NOMO-1 treated with DMSO at 0.1 percent for 48 hours (cell line): ENCODE measurements at regions not wholly inside any gene's neighbourhood (a gene's known extent, or its start where the extent isn't known, plus 50 kb on each side); places are given as distances from the start of the nearest gene placed in this dataset.
"Not testable (repeated sequence)": the region's sequence is repeated elsewhere in the genome, so short reads cannot be mapped to it uniquely, and the experiment has no call there.

Experiments used
- DNase-seq: peaks from one replicate; lab custom pipeline; 2025; ENCODE audit not compliant: unreplicated experiment; lab: John Stamatoyannopoulos, UW

GRCh38 chr2:192484903-192485302 lies 290.2 kb upstream of the TMEFF2 start:
- DNase-seq = no peak

- DNase-seq = no peak
Measured at GRCh38 chr2:192480984-192481383, 286.3 kb upstream of the TMEFF2 start.

- DNase-seq = no peak
Measured at GRCh38 chr2:192473331-192473730, 278.6 kb upstream of the TMEFF2 start.

DNA sequence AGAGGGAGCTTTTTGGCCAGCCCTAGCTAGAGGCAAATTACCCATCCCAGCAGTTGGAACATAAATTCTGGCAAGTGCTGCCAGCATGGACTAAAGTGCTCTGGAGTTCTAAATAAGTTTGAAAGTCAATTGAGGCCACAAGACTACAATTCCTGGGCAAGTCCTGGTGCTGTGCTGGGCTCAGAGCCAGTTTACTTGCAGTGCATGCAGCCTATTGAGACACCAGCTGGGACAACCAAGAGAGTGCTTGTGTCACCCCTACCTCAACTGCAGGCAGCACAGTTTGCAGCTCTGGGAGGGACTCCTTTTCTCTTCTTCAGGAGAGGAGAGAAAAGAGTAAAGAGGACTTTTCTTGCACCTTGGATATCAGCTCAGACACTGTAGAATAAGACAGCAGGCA lies 277.2 kb upstream of the TMEFF2 start:
- DNase-seq = no peak

DNA sequence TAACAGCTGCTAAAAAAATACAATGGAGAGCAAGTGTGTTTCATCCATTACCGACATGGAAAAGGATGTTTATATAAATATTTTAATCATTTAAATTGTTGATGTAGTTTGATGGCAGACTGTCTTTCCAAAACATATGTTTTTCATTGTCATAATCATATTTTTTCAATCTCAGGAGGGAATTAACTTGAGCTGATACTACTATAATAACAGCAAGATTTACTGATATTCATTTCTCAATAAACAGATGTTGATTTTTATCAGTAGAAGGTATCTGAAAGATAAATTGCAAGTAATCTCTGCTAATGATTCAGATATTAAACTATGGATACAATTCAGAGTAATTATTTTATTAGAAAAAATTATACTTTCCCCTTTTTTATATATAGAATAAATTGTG lies 274.9 kb upstream of the TMEFF2 start:
- no peak for DNase-seq

DNA sequence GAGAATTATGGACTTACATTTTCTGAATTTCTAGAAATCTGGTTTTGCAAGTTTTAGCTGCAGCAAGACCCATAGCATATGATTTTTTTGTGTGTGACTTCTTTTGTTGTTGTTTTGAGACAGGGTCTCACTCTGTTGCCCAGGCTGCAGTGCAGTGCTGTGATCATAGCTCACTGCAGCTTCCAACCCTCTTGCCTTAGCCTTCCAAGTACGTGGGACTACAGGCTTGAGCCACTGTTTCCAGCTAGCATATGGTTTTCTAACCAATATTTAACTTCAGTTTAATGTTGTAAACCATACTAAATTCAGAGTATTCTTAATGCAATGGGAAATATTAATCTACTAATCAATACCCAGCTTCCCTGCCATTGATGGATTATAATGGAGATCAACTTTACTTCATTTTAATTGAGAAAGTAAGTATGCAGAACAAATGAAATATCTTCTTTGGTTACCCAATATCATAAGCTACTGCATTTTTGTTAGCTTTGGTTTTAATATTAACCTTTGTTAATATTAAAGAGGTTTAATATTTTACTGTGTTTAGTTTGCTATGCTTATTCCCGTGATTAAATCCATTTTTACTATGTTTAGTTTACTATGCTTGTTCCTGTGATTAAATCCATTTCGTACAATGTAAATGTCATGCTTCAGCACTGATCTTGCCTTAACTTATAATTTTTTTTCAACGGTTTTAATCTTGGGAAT lies 273.4 kb upstream of the TMEFF2 start:
- no peak for DNase-seq

DNA sequence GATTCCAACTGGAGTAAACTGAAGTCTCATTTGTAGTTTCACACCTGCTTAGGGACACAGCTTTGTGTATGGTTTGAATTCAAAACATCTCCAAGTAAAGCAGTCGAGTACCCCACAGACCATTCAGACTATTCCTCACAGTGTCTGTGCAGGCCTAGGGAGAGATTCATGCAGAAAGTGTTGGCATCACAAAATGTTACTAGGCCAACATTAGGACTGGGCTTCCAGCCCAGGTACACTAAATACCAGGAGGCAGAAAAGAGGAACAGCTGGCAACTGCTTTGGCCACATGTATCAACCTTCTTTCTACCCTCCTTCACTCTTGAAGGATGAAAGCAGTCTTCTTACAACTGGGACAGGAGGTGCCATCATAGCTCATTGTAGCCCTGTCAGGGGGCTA lies 270.4 kb upstream of the TMEFF2 start:
- DNase-seq = no peak

DNA sequence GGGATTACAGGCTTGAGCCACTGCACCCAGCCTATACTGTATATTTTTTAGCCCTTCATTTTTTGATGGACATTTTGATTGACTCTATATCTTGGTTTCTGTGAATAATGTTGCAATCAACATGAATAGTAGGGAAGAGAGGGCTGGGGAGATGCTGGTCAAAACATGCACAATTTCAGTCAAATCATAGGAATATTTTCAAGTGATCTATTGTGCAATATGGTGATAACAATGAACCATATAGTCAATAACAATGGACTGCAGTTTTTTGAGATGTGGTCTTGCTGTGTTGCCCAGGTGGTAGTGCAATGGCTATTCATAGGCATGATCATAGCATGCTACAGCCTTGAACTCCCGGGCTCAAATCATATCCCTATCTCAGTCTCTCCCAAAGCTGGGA lies 264.7 kb upstream of the TMEFF2 start:
- DNase-seq = no peak

DNA sequence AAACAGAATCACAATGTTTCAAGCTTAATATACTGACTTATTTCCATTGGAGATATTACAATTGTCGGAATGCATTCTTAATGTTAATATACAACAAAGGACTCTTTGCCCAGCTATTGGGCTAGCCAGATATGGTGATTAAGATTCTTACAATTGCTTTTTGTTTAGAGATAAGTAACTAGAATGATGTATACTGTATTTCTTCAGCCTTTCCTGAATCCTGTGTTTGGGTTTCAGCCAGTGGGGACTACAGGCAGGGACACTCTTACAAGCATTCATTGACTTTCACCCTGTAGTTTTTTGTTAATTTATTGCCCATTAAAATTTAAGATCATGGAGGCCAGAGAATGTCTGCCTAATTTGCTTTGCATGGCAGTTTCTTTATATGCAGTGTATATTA lies 254.1 kb upstream of the TMEFF2 start:
- DNase-seq = no peak

DNA sequence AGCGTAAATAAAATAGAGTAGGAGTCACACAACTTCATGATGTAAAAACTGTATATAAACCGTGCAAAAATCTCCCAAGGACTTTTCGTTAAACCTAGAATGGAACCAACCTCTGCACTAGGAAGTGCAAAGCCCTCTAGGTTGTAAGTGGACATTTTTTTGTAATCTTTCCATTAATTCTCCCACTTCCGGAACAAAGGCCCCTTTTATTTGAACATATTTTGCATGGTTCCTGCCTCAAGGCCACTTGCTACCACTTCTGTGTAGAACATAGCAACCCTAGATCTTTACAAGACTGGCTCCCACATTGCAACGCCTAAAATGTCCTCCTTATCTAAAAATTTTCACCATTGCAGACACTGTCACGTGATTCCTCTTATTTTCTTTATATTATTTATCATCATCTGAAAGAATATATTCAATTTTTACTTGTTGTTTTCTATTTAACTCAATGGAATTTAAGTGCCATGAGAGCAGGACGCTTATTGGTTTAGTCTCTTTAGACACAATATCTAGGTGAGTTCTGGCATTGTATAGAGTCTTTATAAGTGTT lies 249.6 kb upstream of the TMEFF2 start:
- DNase-seq = no peak

GRCh38 chr2:192443831-192444230 lies 249.1 kb upstream of the TMEFF2 start:
- DNase-seq = no peak

DNA sequence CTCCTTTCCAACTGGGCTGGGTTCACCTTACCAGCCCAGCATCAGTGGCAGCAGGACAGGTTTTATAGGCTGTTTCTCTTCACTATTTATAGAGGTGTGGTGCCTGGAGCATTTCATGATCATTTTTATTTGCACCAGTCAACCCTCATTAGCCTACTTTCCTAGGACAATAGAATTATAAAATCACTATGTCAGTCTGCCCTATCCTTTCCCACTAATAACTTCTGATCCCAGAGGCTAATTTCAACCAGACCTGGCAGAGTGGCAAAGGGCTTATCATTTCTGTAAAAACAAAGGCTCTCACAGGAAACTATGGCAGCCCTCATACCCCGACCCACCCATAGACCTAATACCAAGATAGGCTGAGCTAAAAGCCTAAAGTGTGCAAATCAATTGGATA lies 243.5 kb upstream of the TMEFF2 start:
- DNase-seq = no peak

DNA sequence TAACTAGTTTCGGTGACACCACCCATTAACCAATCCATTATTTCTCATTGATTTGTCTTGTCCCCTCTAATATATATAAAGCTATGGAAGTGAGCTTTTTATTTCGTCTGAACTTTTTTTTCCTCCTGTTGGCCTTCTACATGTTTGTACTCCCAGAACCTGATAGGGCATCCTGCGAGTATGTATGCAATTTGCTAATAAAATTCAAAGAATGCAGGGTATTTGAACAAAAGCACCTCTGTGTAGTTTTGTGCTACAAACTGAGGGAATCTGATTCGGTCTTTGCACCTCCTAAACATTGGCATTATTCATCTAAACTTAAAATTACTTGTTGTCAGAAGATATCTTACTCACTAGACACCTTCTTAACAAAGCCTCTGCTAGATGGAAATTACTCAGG lies 242.9 kb upstream of the TMEFF2 start:
- DNase-seq = no peak

GRCh38 chr2:192424243-192424642 lies 229.5 kb upstream of the TMEFF2 start:
- no peak for DNase-seq

DNA sequence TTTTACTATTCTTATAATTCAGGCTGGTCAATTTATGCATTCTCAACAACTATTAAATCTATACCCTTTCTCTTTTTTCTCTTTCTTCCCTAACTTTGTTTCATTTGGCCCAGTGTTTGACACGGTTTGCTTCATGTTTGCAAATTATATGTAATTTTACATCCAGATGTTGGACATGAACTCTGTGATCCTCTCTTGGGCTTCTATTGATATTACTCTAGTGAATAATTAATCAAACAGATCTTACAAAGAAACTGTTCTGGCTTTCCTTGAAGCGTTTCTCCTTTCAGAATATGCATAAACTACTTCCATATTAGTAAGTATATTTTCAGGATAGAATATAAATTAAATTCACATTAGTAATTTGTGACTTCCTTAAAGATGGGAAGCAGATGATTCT lies 225.1 kb upstream of the TMEFF2 start:
- no peak for DNase-seq

DNA sequence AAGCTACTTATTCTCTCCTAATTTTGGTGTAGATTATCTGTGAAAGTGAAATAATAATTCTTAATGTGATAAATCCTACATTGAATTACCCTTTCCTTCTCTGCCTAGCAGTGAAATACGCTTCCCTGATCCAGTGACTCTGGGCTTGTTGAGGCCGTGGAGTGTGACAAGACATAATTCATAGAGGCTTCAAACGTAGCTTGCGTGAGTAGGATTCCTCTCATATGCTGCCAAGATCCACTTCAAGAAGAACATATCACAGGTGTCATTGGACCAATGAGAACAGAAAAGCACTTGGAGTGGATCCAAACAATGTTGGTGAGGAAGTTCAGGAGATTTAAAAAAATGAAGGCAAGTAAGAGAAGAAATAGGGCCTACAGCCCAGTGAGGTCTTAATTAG lies 221.3 kb upstream of the TMEFF2 start:
- no peak for DNase-seq

DNA sequence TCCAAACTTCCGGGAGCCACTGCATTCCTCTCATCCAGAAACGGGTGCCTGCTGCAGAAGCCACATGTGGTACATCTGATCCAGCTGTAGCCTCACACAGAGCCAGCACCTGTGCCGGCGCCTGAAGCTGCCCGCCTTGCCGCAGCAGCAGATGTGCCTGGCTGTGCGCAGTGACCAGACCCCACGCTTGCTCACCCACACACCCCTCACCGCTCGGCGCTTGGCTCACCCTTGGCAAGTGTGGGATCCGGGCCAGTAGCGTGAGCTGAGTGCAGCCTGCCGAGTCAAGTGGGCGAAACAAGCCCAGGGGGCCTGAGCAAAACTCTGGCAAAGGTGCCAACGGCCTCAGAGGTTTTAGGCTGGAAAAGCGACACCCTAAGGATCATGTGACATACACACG lies 220.1 kb upstream of the TMEFF2 start:
- DNase-seq = no peak

DNA sequence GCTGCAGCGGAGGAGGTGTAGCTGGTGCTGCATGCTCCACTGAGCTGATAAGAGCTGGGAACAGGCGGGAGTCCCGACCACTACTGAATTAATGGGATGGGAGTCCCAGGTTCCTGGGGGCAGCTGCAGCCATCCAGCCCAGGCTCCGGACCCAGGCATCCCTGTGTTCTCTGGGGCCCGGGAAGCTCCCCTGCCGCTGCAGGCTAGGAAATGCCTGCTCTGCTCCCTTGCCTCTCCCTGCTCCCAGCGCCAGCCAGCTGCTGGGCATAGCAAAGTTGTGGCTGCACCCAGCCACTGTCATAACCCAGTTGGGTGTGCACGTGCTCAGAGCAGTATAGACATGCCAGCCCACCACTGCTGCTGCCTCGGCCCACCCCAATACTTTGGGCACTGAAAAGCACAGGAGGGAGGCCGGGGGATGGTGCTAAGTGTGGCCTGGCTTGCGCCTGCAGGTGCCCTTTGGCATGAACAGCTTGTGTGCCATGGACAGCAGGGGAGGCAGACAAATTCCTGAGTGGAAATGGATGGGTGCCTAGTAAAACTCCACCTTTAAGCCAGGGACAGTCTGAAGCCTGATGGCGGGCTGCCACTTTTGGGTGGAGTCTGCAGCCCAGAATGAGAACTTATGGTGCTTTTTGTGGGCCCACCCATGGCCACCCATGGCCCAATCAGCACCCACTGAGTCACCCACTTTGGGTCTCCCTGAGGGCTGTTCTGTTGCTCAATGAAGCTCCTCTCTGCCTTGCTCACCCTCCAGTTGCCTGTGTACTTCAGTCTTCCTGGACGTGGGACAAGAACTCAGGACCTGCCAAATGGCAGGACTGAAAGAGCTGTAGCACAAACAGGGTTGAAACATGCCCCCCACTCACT lies 219.3 kb upstream of the TMEFF2 start:
- no peak for DNase-seq

DNA sequence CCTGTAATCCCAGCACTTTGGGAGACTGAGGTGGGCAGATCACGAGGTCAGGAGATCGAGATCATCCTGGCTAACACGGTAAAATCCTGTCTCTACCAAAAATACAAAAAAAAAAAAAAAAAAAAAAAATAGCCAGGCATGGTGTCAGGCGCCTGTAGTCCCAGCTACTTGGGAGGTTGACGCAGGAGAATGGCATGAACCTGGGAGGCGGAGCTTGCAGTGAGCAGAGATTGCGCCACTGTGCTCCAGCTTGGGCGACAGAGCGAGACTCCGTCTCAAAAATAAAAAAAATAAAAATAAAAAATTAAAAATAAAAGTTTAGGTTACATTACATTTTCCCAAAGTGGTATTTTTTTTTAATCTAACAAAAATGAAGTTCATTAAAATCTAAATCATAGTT lies 218.1 kb upstream of the TMEFF2 start:
- not testable (repeated sequence) for DNase-seq

GRCh38 chr2:192412394-192412793 lies 217.7 kb upstream of the TMEFF2 start:
- no peak for DNase-seq

DNA sequence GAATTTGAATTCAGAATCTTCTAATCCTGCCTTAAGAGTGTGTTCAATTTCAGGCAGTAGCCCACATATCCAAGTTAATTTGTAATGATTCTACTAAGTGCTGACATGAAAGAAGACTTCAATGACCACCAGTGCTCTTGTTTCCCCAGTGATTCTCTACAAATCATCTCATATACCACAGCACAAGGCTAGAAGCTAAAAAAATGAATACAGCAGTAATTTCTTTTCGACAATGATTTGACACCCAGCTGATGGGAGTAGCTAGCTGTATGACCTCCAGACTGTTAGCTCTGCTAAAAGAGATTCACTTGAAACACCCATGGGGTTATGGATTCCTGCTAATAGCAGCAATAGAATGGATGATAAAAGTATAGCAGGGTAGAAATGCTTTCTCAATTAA lies 217.0 kb upstream of the TMEFF2 start:
- DNase-seq = no peak

DNA sequence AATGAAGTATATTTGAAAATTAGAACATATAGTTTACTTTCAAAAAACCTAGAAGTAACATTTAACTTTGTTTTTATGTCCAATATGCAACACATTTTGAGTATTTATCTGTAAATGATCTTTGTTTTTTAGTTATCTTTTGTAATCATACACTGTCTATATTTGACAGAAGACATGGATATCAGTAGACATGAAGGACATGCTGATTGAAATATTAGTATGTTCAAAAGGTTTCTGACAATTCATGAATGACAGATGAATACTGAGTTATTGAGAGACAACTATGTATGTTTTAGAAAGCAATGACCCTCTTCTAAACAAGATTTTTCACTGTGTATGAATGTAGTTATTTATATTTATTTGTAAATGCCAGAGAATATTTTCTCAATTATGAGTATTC lies 215.6 kb upstream of the TMEFF2 start:
- DNase-seq = no peak
